Activated gamma-delta T cell (primary cell): ENCODE measurements at regions not wholly inside any gene's neighbourhood (a gene's known extent, or its start where the extent isn't known, plus 50 kb on each side); places are given as distances from the start of the nearest gene placed in this dataset.

Source experiments
- DNase-seq: peaks from one replicate; lab custom pipeline; 2025; lab: John Stamatoyannopoulos, UW

DNA sequence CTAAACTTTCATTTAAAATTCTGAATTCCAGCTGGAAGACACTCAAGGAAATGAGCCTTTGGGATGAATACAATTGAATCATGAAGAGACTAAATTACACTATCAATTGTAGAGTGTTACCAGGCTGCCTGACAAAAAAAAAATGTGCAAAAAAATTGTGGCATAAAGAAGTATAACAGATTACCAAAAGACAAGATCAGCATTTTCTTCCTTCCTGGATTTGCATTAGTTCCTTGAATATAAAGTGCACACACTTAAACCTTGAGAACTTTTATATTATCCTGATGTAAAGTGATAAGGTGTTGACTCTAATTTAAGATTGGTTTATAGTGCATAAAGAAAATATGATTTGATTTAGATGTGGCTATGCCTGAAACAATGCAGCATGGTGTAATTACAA, 412.7 kb upstream of the KLF6 start:
- no peak for DNase-seq

DNA sequence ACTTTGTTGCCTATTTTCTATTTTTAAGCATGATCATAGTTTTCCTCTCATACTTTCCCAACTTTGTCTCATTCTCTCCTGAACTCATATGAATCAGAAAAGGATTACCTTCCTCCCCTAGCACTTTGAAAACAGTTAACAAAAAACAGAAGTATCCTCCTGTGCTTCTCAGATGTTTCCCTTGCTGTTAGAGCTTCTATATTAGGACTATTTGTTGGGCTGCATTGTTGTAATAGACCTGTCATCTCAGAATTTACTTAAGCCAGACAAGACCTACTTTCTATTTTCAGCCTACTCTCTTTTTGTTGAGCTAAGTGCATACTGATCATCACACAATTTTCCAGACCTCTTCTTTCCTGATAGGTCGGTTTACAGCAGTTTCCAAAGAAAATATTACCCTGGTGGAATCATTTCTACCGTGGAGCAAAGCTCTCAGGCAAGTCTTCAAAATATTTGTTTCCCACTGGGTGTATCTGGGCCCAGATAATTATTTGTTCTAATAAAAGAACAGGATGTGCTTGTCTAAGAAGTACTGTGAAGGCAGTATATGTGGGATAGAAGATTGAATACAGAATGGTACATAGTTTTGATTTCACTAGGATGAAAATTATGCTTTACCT, 411.9 kb upstream of the KLF6 start:
- no peak for DNase-seq

DNA sequence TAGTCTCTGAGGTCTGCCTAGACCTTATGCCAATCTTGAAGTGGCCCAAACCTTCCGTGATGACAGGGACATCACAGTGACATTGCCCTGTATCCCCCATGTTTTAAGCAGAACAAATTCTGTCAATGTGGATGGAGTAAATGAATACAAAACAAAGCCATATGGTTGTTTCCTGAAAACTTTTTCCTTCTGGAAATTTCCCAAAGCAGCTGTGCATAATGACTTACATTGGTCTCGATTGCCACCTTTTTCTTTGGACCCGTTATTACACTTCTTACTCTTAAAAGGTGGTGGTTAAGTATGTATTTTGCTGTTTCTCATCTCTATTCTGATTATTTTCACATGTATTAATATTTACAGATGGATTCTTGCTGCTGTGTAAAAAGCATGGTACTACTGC, 411.2 kb upstream of the KLF6 start:
- no peak for DNase-seq

DNA sequence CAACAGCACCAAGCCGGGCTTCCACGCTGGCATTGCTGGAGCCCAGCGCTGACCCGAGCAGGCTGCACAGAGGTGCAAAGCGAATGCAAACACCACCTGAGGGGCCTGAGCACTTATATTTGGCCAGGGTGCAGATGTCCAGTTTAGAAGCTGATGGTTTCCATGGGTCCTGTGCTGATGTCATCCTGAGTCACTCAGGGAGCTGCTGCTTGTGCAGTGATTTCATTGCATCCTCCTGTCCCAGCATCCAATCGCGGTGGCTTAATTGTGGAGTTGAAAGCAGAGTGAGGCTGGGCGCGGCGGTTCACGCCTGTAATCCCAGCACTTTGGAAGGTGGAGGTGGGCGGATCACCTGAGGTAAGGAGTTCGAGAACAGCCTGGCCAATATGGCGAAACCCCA, 410.2 kb upstream of the KLF6 start:
- no peak for DNase-seq

DNA sequence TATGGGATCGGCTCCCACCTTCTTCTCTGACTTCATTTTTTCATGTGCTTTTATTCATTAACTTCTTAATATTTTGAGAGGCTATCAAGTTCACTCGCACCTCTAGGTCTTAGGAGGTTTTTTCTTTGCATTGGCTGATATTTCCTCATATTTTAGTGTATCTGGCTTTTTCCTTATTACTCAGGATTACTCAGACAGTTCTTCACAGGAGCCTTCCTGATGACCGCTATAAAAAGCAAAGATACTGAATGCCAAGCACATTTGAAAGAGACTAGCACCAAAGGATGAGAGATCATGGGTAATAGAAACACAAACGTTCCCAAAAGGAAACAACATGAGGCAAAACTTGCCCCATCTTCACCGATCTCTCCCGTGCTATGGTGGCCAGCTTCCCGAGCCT, 409.2 kb upstream of the KLF6 start:
- no peak for DNase-seq

DNA sequence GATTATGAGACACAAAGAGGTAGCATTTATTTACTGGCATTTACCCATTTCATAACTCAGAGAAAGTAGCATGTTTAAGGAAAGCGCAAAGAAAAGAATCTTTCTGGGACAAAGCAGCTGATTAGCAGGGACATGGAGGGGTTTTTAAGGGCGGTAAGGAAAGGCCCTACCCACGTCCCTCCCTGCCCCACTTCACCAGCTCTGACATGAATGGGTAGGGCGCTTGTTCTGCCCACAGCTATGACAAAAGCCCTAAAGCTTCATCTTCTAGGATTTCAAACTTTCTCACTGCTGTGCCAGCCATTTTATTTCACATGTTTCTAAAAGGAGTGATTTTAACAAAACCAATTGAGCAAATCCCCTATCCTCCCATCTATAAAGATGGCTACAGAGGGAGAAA, 406.9 kb upstream of the KLF6 start:
- no peak for DNase-seq

DNA sequence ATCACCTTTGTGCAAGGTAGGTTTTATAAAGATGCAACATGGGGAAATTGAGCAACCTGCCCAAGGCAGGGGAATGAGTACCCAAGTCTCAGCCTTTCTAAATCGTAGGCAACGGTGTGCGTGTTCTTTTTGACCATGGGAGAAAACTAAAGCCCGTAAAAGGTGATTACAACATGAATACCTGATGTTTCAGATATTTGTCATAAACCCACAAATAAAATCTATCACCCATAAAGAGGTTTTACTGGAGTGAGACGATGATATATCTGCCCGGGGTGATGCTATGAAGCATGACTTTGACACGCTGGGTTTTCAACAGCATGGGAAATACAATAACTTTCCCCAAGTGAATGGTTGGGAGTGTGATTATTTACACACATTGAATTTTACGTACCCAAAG, 406.3 kb upstream of the KLF6 start:
- no peak for DNase-seq

DNA sequence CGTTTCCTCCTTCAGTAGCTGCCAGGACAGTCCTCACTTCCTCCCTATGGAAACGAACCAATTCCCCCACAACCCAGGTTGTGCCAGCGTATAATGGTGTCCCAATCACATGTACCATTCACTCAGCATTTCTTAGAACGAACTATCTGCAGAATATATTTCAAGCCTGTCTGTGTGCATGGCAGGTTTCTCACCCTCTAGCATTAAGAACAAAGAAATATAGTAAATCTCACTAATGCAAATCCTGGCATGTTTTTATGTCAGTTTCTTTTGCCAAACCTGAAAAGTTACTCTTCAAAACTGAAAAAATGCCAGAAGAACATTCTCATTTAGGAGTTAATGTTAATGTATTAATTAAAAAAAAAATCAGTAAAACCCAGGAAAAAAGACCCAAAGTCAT, 405.9 kb upstream of the KLF6 start:
- no peak for DNase-seq

DNA sequence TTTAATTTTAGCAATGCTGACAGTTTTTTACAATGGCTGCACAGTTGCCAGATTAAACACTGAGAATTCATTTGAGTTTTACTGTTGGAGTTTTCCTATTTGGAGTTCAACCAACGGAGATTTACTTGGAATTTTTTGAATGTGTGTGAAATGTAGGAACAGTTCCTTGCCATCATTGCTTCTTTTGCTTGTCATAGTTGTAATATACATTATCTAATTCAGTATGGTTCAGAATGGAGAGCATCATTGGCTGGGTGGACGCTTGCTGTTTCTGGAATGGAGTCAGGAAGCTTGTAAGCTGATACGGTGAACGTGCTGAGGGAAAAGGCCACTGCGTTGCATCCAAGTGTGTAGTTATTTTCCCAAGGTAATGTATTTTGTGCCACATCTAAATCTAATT, 404.3 kb upstream of the KLF6 start:
- no peak for DNase-seq

DNA sequence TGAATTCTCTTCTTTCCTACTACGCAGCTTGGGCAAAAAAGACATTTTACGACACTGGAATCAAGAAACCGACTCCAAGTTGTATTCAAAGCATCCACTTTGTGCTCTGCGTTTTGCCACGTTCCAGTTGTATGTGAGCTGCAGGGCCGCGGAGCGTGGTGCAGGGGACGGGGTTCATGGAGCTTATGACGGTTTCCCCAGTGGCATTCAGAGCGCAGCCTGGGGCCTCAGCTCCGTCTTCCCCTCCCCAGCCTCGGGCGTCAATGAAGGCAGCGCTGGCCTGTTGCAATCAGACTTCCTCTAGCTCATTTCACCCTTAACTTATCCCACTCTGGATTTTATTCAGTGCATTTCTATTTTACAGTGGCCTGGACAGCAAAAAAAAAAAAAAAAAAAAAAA, 403.4 kb upstream of the KLF6 start:
- DNase-seq: no peak

DNA sequence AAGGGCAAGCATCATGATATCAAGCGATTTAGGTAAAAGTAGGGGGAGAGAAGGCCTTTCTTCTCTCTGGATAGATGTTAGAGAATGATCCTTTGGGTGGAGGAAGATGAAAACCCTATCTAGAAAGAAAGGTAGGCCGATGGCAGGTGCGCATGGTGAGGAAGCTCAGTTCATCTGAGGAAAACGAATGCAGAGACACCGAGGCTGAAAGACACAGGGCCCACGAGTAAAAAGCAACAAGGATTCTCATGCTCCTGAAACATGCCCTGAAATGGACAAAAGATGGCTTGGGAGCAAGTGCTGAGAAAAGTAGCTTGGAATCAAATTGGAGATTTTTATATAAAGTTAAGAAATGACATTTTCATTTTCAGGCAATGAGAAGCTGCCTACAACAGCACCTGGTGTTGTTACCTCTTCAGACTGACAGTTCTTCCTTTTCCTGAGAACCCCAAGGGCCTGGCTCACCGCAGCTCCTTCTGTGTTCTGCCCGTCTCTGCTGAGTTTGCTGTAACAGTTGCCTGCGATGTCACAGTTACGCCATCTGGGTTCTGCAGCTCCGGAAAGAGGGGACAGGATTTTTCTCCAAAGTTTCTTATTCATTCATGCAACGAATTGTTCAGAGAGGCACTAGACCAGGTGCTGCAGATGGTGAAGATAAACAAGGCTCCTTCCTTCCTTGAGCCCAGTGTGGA, 402.0 kb upstream of the KLF6 start:
- DNase-seq: no peak

DNA sequence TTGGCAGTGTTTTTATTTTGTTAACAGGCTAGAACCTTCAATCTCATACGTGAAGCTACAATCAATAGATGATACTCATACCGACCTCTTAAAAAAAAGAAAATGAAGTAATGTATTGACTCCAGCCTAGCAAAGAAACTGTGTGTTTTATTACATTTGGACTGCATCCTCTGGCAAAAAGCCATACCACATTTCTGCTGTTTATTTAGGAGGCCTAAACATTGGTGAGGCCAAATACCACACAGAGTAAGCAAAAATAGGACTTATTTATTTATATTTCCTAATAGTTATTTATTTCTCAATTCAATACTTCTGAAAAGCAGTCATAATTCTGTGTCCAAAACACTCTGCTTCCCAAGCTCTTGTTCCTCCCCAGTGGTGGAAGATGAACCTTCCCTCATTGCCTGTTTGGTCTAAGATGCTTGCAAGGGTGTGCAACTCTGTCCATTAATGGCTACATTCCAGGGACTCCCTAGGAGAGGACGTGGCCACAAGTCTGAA, 398.8 kb upstream of the KLF6 start:
- no peak for DNase-seq

DNA sequence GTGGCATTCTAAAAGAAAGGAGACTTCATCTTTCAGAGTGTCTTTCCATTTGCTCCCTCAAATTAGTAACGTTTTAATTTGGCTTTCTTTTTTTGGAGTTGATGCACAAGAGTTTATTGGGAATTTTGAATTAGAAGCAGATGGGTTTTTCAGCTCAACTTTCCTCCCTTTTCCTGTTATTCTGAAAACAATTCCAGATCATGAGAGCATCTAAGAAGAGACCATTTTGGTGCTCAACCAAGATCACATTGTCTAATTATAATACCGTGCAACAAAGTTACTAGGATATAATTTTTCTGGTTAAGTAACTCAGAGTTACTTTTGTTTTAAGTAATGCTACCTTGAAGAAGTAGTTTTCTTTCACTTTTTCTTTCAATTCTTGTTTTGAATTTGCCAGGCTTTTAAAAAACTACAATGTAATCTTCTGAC, 396.6 kb upstream of the KLF6 start:
- no peak for DNase-seq

DNA sequence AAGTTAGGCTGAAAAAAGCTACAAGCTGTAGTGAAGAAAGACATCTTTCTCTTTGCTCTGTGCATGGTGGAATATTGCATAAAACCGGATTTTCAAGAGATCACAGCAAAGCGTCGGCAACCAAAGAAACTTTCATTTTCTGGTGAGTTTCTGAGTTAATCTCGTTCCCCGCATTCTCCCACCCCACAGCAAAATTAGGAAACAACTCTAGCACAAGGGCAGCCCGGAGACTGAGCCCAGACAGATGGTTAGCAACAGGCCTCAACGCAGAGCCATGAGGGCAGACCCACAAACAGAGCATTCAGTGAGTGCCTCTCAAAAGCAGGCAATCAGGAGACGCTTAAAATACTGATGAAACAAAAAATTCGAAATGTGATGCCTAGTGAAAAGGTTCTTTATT, 396.1 kb upstream of the KLF6 start:
- DNase-seq: no peak

DNA sequence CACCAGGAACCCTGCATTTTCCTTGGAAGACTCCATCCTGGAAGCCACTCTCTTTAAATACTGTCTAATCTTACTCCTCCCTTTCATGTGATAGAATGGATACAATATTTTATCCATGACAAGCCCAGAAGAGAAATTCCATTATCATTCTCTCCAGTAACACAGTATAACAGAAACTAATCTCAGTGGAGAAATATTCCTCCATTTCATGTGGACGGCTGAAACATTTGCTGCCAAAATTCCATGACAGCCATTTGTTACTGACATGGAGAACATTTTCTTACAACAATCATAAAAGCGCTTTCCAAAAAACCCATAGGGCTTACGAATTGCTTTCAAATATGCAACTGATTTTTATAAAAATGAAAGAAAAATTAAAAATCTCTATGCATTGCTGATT, 392.8 kb upstream of the KLF6 start:
- DNase-seq: no peak

DNA sequence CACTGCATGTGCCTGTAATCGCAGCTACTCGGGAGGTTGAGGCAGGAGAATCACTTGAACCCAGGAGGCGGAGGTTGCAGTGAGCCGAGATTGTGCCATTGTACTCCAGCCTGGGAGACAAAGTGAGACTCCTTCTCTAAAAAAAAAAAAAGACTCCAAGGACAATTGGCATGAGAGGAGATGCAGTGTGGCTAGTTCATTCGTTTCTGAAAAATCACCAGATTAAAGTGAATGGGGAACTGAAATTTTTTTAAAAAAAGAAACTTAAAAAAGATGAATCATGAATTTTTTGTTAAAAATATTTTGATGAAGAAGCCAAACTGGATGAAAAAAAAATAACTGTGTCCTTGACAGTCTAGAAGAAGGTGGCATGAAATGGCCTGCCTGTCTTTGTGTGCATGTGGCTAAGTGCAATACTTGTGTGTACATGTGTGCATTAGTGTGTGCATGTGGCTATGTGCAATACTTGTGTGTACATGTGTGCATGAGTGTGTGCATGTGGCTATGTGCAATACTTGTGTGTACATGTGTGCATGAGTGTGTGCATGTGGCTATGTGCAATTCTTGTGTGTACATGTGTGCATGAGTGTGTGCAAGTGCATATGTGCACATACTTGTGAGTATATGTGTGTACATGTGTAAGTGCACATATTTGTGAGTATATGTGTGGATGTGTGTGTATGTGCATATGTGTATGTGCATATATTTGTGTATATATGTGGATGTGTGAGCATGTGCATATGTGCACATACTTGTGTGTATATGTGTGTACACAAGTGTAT, 391.7 kb upstream of the KLF6 start:
- DNase-seq: no peak

DNA sequence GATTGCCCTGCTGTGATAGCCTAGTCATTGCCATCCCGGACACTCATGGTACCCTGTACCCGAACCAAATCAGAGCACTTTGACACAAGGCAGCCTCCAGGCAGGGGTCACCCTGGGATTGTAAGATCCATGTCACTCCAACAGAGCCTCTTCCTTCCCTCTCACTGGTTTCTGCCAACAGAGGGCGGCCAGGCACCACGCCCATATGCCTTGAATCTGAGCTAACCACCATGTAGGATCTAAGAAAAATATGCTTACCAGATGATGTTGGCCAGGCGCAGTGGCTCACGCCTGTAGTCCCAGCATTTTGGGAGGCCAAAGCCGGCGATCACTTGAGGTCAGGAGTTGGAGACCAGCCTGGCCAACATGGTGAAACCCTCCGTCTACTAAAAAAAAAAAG, 389.2 kb upstream of the KLF6 start:
- DNase-seq: no peak

DNA sequence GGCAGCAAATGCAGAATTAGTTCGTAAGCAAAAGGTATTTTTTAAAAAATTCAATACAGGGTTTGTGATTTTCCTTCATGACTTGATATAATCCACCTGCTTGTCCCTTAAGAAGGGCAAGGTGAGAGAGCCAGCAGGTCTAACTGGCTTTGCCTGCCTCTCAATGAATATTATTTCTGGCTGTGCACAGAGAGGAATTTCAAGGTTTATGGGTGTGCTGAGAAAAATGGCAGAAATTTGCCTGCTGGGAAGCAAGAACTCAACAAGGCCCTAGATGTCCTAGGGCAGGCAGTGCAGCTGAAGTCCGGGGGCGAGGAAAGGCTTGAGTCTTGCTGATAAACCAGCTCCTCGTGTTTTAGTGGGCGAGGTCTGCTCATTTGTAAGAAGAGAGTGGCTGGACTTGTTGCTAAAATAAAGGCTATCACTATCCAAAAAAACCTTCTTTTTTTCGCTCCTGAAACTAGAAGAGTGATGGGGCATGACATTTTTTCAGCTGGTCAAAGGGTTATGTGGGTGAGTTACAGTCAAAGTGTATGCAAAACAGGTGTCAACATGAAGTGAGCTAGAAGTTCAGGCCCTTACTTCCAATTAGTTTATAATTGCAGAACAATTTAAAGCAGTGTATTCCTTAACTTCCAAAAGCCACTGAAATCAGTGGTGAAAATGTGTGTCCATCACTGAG, 385.8 kb upstream of the KLF6 start:
- no peak for DNase-seq

DNA sequence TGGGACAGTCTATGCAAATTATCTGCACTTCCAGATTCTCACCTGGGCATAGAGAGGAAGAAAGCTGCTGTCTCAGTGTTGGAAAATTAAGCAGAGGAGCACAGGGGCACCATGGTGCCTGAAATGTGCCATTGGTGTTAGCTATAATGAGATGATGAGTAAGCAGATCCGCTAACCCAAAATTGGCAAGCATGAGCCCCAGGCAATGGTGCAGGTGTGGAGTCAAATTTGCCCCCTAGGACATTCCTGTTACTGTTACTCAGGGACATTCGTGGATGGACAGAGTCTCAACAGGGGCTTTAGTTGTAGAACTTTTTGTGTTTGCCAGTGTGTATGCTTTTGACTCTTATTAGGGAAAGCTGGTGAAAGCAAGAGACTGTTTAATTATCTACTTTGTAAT, 385.2 kb upstream of the KLF6 start:
- DNase-seq: no peak

DNA sequence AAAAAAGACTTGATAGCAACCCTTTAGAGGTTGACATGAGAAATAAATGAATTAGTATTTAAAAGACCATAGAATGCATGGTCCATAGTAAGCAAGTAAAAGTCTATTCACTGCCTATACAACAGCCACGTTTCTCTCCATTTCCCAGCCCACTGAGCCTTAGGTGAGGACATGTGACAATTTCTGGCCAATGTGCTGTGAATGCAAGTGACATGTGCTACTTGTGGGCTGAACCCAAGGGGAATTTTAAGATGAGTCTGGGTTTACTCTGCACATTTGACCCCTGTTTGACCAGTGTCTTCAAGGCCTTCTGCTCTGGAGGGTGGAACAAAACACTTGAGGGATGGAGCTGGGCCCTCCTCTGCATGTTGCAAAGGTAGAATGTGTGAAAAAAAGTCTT, 384.4 kb upstream of the KLF6 start:
- DNase-seq: no peak

DNA sequence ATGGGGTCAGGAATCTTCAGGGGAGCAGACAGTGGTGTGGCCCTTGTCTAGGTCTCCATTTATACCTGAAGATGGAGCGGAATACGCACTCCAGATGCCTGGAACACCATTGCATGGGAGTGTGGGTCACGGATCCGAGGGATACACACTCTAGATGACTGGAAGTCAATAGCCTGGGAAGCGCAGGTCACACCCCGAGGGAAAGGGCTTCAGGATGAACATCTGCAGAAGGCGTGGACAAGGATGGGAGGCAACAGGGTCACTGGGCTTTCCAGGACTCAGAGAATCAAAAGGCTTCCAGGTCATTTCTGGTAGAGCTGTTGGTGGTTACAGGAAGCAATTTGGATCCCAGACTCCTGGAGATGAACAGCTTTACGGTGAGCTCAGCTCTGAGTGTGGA, 382.2 kb upstream of the KLF6 start:
- DNase-seq: no peak

DNA sequence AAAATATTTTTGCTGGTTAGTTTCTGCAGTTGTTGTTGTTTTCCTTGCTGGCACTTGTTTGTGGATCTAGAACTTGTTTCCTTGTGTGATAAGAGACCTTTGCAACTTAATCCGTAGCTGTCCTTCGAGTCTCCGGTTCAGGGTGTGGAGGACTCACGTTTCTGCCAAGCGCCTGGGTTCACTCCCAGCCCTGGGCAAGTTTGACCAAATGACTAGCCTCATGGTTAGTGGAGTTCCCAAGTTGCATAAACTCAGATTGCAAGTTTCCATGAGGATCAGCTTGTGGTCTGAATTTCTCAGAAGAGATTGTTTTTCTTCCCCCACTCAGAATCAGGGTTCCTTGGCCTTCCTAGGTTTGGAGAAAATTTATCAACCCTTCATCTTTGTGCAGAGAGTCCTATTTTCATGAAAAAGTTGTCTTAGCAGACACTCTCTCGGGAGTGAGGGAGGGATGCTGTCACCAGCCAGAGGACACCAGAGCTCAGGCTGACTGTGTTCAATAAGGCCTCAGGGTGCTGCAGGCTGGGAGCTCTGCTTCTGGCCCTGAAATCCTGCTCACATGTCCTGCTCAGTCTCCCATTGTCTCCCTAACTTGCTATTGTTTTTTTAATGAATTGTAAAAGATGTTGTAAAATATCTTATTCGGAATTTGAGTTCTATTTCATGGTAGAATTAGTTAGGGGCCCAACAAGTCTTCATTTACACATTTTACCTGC, 377.7 kb upstream of the KLF6 start:
- DNase-seq: no peak
